ENCODE measurements at regions not wholly inside any gene's neighbourhood (a gene's known extent, or its start where the extent isn't known, plus 50 kb on each side); places are given as distances from the start of the nearest gene placed in this dataset.

DNA sequence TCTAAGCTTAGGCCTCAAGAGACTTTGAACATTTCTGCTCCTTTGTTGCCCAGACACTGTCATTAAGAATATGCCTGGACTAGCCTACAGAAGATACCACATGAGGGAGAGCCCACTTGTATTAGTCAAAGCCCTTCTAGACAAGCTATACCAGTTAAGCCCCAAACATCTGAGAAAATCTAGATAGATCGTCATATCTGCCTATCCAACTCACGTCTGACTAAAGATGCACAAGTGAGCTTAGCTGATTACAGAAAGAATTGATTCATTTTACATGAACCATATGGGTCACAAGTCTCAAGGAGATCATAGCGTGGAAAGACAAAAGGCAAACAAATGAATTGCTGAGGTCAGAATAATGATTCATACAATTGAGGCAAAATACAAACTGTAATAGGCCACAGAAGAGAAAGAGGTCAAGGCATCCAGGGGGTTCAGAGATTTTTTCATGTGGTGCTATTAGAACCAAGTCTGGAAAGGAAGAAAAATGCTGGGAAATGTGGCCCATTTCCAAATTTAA is 1155.5 kb upstream of the TENM4 start:
- DNase-seq (ENCODE audit: low read depth), result no peak

DNA sequence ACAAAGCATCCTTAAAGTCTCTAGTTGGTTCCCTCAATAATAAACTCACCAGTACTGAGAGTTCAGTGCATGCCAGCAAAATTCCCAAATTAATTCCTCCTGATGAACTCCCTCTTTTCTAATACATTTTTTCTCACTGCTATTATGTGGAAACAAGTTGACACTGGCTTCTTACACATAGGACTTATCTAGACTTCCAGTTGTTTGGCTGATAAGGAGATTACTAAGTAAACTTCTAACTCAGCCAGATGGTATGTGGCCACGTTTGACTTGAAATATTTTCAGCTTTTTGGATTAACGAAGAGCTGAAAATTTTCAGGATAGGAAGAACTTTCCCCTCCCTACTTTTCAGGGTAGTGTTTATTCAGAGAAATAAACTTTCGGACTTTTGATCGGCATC is 1154.2 kb upstream of the TENM4 start:
- DNase-seq (ENCODE audit: low read depth), result no peak

DNA sequence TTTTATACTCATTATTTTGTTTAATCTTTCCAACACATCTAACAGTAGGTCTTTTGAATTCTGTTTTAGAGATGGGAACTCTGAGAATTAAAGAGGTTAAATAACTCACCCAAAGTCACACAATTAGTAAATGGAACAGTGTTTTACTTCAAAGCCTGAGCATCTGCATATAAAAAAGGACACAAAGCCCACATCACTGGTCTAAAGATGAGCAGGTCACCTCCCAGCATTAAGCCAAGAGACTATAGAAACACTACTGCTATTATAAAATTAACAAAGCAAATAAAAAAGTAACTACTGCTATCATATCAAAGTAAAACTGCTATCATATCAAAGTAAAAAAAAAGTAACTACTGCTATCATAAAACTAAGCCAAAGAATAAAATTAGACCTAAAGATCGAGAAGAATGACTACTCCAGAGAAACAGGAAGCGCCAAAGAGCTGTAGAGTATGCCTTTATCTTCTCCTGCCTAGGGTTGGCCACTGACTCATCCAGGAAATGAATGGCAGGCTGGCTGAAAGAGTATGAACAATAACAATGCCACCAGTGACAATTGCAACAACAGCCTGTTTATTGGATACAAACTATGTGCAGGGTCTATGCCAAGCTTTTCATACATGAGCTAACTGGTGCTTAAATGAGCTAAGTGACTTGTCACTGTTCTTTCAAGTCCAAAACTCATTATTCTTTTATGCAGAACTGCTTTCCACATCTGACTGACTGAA is 1153.0 kb upstream of the TENM4 start:
- no peak for DNase-seq (ENCODE audit: low read depth)

DNA sequence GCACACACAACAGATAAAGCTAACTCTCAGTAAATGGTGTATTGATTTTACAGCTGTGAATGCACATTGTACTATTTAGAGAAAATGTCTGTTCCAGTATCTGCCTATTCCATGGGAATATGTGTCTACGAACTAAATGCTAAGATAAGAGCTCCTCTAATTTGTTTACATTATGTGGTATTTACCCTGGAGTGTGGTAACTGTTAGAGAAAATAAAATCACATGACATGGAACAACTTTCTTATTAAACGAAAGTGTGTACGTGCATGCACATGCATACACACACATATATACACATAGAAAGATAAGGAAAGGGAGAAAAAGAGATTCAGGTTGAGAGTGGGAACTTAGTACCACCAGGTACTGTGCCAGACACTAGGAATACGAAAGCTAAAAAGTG is 1151.7 kb upstream of the TENM4 start:
- no peak for DNase-seq (ENCODE audit: low read depth)

DNA sequence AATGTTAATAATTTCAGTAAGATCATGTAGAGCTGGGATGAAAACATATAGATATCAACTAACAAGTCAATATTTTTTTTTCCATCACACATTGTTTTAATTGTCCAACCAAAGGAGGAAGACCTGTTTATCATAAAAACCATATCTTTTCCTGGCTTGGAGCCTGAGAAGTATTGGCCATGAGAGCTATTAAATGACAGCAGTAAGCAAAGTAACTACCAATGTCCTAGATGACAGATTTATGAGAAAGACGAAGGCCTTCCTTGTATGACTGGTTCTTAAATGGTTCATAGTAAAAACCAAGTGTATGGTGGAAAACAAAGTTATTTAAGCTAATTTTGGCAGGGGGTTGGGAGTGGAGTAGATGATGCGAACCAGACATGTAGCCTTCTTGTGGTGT is 1147.1 kb upstream of the TENM4 start:
- DNase-seq (ENCODE audit: low read depth), result no peak

DNA sequence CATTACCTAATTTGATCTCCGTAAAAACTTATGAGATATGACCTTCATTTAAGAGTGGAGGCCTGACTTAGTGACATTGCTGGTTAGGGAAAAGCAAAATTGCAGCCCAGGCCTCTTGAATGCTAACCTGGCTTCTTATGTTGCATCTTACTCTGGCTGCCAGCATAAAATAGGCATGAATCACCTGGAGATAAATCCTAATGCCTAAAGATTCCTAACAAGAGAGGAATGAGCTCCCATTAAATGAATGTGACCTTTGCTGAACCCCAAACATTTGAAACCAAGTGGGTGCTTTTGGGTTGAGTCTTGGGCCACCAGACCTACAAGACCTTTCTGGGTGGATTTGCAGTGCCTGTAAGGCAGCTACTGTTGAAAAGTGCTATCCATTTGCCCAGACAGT is 1145.6 kb upstream of the TENM4 start:
- DNase-seq (ENCODE audit: low read depth), result no peak

DNA sequence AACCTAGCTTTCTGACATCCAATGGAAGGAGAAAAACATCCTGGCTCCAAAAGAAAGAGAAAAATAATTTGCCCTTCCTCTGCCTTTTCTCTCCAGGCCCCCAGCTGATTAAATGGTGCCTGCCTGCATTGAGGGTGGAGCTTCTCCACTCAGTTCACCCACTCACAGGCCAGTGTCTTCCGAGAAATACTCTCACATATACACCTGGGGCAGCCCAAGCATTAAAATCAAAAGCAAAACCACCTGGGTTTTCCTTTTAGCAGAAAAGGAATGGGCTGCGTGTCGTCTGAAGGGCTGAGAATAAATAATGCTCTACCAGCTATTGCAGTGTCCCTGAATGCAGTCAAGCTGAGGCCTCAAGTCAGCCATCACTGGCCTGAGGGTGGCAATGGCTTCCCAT is 1143.8 kb upstream of the TENM4 start:
- DNase-seq (ENCODE audit: low read depth), result no peak

DNA sequence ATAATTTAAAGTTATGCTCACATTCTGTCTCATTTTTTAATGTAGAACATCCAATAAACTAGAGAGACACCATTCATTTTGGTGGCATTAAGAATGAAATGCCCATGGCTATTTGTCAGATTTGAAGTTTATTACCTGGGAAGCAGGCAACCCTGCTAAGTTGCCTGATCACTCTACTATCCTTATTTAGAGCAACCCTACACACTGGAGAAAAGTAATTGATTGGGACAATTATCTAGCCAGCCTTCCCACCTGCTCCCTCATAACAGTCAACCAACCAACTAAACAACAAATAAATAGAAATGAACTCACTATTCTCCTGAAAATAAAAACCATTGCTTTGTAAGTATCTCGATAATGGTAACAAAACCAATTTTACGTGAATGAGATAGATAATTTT is 1129.0 kb upstream of the TENM4 start:
- DNase-seq (ENCODE audit: low read depth), result no peak

DNA sequence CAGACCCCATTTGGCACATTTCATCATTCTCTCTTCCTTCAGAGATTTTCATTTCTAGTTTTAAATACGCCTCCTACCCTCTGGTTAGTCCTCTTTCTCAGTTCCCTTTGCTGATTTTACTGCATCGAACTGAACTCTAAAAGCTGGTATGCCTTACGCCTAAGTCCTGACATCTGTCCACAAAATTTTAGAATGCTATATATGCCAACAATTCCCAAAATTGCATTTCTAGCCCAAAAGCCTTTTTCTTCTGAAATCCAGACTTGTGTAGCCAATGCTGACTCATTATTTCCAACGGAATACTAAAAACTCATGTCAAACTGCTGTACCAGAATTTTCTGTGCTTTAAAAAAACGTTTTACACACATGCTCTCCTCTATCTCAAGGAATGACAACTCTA is 1124.4 kb upstream of the TENM4 start:
- DNase-seq (ENCODE audit: low read depth), result no peak

DNA sequence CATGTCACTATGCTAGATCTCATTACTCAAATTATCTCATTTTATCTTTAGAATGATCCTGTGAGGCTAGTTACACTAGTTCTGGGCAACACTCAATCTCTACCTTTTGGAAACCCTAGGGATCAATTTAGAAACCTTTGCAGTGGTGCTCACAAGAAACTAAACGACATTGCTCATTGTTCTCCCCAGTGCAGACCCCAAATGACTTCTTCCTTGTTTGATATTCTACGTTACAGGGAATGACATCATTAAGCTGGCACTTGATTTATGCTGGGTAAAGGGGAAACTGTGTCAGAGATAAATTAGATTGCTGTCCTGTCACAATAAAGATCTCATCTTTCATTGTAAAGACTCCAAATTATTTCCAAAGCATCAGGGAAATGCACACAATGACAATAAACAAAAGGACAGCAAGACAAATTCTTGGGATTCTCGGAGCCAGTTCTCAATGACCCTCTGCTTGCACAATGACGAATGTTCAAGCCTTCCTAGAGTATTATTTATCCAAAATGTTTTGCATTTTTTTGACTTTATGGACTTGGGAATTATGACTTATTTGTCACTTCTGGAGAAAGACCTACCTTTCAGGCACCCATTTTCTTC is 1121.8 kb upstream of the TENM4 start:
- DNase-seq (ENCODE audit: low read depth), result no peak

DNA sequence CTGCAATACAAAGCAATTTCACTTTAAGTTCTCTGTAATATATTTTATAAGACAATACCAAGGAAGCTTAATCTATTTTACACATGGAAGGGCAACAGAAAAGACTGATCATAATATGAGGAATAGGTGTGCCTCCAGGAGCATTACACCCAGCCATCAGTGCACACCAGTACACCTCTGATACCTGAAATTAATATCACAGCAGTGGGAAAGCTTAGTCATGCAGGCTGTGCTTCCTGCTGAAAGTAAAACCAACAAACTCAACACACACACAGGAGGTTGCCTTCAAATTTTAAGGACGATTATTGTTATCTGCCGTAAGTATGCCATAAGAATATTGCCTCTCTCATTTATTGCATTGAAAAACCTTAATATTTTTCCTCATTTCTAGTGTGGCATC is 1119.1 kb upstream of the TENM4 start:
- DNase-seq (ENCODE audit: low read depth), result no peak

DNA sequence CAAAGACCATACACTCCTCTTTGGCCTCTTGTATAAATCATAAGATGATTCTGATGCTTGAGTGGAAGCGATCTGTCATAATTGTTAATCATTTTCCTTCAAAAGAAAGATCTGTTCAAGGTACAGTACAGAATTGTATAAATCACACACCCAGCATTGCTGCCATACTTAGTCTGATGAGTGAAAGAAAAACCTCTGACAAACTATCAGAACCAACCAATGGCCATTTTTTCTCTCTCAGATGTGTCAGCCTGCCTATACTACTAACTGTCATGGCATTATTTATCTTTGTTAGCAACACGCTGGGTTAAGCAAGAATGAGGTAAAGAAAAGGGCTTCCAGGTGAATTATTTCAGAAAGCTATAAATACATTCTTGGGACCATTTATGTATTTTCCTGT is 1112.7 kb upstream of the TENM4 start:
- DNase-seq (ENCODE audit: low read depth), result no peak

DNA sequence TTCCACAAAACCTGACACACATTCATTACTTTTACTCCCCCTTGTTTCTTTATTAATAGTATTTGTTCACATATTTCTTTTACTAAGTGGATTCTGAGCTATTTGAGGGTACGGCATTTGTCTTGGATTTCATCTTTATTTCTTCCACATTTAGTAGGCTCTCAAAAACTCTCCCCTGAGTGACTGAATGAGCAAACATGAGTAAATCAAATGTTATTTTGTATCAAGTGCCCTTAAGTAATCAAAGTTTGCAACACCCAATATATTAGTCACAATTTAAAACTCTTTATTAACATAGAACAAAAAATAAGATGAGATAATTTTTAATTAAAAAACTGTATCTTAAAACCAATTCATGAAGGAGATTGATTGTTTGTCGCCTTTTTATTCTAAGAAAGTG is 1101.9 kb upstream of the TENM4 start:
- DNase-seq (ENCODE audit: low read depth), result no peak

DNA sequence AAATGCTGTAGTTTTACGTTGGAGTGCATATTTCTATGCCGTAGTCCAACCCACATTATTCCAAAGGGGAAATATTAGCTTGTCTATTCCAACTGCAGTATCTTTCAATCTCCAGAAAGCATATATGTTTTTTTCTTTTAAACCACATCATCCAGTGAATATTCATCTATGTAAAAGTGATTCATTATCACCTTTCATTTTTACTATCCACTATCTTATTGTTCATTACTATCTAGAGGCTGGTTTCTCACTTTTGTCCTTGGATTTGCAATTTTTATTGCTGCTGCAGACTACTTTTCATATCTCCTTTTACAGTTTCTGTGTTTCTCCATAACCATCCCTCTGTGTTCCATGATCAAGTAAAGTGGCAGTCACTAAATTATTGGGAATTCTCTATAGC is 1097.2 kb upstream of the TENM4 start:
- no peak for DNase-seq (ENCODE audit: low read depth)

DNA sequence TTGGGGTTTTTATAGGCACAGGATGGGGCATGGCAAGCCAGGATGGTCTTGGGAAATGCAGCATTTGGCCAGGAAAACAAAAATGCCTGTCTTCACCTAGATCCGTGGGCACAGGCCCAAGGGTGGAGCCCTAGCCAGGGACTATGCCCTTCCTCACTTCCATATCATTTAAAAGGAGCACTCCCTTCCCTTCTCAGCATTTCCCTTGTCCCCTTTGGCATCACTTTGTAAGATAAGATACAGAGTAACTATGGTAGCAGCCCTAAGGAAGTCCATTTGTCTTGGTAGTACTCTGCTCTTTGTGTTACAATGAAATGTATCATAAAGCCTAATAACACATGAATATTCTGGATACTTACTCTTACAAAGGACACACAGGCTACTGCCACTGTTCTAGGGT is 1092.6 kb upstream of the TENM4 start:
- no peak for DNase-seq (ENCODE audit: low read depth)

DNA sequence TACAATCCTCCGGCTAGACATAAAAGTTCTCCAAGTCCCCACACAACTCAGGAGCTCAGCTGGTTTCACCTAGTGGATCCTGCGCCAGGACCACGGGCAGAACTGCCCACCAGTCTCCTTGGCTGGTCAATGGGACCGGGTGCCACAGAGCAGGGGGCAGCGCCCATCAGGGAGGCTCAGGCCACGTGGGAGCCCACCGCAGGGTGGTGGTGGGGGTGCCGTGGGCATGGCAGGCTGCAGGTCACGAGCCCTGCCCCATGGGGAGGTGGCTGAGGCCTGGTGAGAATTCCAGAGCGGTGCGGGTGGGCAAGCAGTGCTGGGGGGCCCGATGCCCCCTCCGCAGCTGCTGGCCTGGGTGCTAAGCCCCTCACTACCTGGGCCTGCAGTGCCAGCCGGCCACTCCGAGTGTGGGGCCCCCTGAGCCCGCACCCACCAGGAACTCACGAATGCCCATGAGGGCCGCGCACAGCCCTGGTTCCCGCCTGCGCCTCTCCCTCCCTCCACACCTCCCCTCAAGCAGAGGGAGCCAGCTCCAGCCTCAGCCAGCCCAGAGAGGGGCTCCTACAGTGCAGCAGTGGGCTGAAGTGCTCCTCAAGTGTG is 1091.9 kb upstream of the TENM4 start:
- no peak for DNase-seq (ENCODE audit: low read depth)

DNA sequence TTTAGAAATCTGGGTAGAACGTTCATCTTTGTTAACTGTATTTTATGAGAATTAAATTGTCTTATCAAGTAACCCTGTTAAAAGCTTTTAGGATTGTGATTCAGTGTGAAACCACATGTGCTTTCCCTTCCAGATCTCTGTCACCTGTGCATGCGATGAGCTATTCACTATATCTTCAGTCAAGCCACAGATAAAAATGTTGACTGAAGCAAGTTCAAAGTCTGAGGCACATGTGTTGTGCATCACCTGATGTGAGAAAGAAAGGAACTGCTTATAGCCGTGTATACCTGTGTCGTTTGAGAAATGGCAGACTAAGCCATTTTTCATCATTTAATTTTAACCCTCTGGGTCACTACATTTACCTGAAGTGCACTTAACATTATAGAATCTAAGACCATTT is 1088.9 kb upstream of the TENM4 start:
- no peak for DNase-seq (ENCODE audit: low read depth)

DNA sequence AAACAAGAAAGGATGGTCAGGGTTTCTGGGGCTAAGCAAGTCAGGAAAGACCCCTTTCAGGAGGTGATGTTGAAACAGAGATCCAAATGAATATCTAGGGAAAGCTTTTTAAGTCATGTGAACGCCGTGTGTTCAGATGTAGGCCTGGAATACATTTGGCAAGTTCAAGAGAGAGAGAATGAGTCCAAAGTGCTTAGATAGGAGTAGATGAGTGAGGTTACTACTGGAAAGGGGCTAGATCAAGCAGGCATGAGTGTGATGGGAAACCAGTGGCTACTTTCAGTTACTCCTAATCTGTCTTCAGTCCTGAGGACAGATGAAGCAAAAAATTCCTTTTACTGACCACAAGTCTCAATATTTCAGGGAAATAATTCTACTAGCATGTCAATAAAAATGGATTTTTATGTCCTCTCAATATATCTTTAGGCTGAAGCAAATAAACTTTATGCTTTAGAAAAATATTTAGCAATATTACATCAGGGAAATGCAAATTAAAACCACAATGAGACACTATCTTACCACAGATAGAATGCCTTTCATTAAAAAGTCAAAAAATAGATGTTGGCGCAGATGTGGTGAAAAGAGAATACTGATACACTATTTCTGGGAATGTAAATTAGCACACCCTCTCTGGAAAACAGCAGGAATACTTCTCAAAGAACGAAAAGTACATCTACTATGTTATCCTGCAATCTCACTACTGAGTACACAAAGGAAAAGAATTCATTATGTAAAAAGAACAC is 1085.0 kb upstream of the TENM4 start:
- no peak for DNase-seq (ENCODE audit: low read depth)

DNA sequence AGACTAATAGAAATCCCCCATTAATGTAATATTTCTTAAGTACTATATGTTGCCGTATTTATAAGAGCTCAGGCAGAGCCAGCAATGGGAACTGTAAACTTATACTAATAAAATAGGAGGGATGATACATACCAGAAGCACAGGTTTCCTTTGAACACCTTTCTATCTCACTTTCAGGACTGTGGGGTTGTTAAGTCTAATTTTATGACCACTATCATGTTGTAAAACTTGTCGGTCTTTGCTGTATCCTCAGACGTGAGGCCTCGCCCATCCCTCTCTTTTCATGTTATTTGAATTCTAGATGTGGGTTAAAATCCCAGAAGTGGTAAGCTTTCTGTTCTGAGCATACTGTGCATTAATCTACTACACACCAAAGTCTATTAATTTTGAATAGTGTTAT is 1083.5 kb upstream of the TENM4 start:
- no peak for DNase-seq (ENCODE audit: low read depth)

DNA sequence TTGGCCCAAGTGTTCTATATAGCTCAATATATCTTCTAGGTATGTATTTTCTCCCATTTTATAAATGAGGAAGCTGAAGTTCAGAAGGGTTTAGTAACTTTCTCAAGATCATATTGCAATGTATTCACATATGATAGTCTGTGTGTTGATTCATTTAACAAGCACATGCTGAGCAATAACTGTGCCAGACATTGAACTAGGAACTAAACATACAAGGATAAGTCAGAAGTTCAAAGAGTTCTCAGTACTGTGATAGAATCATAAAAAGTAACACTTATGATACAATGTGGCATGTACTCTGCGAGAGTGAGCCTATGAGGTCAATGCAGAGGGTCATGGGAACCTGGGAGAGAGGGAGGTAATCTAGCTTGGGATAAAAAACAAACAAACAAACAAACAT is 1082.2 kb upstream of the TENM4 start:
- no peak for DNase-seq (ENCODE audit: low read depth)

DNA sequence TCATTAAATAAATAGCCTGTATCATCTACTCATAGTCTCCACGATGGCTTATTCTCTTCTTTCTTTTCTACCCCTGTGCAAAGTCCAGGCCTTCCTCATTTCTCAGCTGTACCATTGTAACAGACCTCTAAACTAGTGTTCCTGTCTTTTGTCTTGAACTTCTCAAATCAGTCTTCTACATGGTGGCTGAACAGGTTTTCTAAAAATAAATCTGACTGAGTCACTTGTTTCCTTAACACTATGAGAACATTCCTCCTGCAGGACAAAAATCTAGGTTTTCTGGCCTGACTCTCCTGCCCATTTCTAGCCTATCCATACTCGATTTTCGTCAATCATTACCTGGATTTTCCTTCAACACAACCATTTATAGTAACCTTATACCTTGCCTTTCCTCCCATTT is 1080.8 kb upstream of the TENM4 start:
- DNase-seq (ENCODE audit: low read depth), result no peak

DNA sequence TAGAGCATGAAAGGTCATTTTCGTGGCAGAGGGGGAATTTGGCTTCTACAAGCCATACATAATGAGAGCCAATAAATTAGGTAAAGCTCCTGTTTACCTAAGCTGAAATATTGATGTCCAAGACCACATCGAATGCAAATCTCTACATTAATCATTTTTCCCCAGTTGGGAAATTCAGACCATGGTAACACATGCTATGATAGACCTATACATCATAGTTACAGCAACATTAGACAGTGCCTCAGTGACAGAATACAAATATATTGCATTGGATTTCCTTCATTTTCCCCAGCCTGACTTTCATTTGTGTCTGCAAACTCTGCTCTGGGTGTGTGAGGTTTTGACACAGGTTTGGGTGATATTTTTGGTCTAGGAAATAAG is 1079.7 kb upstream of the TENM4 start:
- DNase-seq (ENCODE audit: low read depth), result no peak
